Endometrial microvascular endothelial cells (primary cell): ENCODE measurements at regions not wholly inside any gene's neighbourhood (a gene's known extent, or its start where the extent isn't known, plus 50 kb on each side); places are given as distances from the start of the nearest gene placed in this dataset.

Source experiments
- in situ Hi-C: cut with HindIII; loops from 2 replicates; pipeline ENCODE4 v1.10.0; 2017; ENCODE audit warnings: low sequenced_read_pairs, low pct_unique_long_range_greater_than_20kb; ENCODE audit errors: inconsistent ontology term

GRCh38 chr7:18144166-18144565 is 116.5 kb upstream of the PRPS1L1 start:
- in situ Hi-C loops = no loop called here

- in situ Hi-C loops = no loop called here
Measured at GRCh38 chr7:18145160-18145559, 117.5 kb upstream of the PRPS1L1 start.

GRCh38 chr7:18151422-18151821 is 123.8 kb upstream of the PRPS1L1 start:
- in situ Hi-C loops = no loop called here

GRCh38 chr7:18153183-18153748 is 125.6 kb upstream of the PRPS1L1 start:
- in situ Hi-C loops = no loop called here

GRCh38 chr7:18154726-18155125 is 127.1 kb upstream of the PRPS1L1 start:
- in situ Hi-C loops = no loop called here

GRCh38 chr7:18157233-18157632 is 129.6 kb upstream of the PRPS1L1 start:
- in situ Hi-C loops = no loop called here

GRCh38 chr7:18162657-18163056 is 135.0 kb upstream of the PRPS1L1 start:
- in situ Hi-C loops = no loop called here

- in situ Hi-C loops = no loop called here
Measured at GRCh38 chr7:18163091-18163490, 135.4 kb upstream of the PRPS1L1 start.

GRCh38 chr7:18165166-18165565 is 137.5 kb upstream of the PRPS1L1 start:
- in situ Hi-C loops = no loop called here

- in situ Hi-C loops = no loop called here
Measured at GRCh38 chr7:18166002-18166401, 138.4 kb upstream of the PRPS1L1 start.

GRCh38 chr7:18167815-18168214 is 140.2 kb upstream of the PRPS1L1 start:
- in situ Hi-C loops = no loop called here

GRCh38 chr7:18174996-18175395 is 147.3 kb upstream of the PRPS1L1 start:
- in situ Hi-C loops = no loop called here

GRCh38 chr7:18175801-18176450 is 148.3 kb upstream of the PRPS1L1 start:
- in situ Hi-C loops = no loop called here

GRCh38 chr7:18177129-18177814 is 149.6 kb upstream of the PRPS1L1 start:
- in situ Hi-C loops = no loop called here

- in situ Hi-C loops = no loop called here
Measured at GRCh38 chr7:18177815-18178660, 150.4 kb upstream of the PRPS1L1 start.

- in situ Hi-C loops = no loop called here
Measured at GRCh38 chr7:18179093-18179492, 151.4 kb upstream of the PRPS1L1 start.

GRCh38 chr7:18180685-18181084 is 153.0 kb upstream of the PRPS1L1 start:
- in situ Hi-C loops = no loop called here

- in situ Hi-C loops = no loop called here
Measured at GRCh38 chr7:18189500-18190126, 162.0 kb upstream of the PRPS1L1 start.

- in situ Hi-C loops = no loop called here
Measured at GRCh38 chr7:18191341-18191740, 163.7 kb upstream of the PRPS1L1 start.
